GM12878 (cell line): ENCODE measurements at regions not wholly inside any gene's neighbourhood (a gene's known extent, or its start where the extent isn't known, plus 50 kb on each side); places are given as distances from the start of the nearest gene placed in this dataset.

ENCODE experiments used
- ATAC-seq: fragments of 200-7000 bp; cut with Tn5 transposase; 3 replicates; pipeline ENCODE4 v1.9.1; 2020; ENCODE audit warnings: mild to moderate bottlenecking, moderate library complexity
- BruUV-seq: library from RNA; stranded (reverse); fragments of 400-500 nt; replicated peaks from 2 replicates; lab custom pipeline; 2021; lab: Mats Ljungman, UMichigan
- CTCF ChIA-PET: fragments of 300-600 bp; sonication (Branson Sonifier 250); formaldehyde crosslinking; extraction: SDS; loops from one replicate; lab custom pipeline; 2021; ENCODE audit warnings: inconsistent platforms; lab: Yijun Ruan, JAX
- POLR2A ChIA-PET: fragments of 350-600 bp; formaldehyde crosslinking; extraction: SDS; loops from one replicate; lab custom pipeline; 2021; ENCODE audit warnings: inconsistent platforms; lab: Charles Lee
- RAD21 ChIA-PET: fragments of 300-600 bp; sonication (Branson Sonifier 250); formaldehyde crosslinking; loops from one replicate; lab custom pipeline; 2023; ENCODE audit warnings: antibody characterized with exemption; ENCODE audit not compliant: unreplicated experiment; lab: Charles Lee
- SMC1A ChIA-PET: fragments of 300-600 bp; sonication (Branson Sonifier 250); formaldehyde crosslinking; loops from one replicate; lab custom pipeline; 2023; ENCODE audit not compliant: unreplicated experiment, uncharacterized antibody; lab: Charles Lee
- DNase-seq: peaks from one replicate; pipeline ENCODE4 v3.0.0-alpha.2; 2011; ENCODE audit warnings: low read depth, low spot score
- FAIRE-seq: peaks from 3 replicates; lab custom pipeline; 2011; peaks lifted over from hg19 to GRCh38; lab: Jason Lieb, UNC
- H2AFZ ChIP-seq: 2 replicates; pipeline ENCODE4 v1.6.0; 2011; ENCODE audit warnings: low read depth, low read length, control low read depth; ENCODE audit not compliant: control insufficient read depth
- H3K27ac ChIP-seq: 2 replicates; pipeline ENCODE4 v1.5.1; 2011; ENCODE audit warnings: control low read depth; ENCODE audit not compliant: control insufficient read depth, insufficient read depth
- H3K27me3 ChIP-seq, 2 experiments: replicated peaks in 1 of 2; 2 replicates each; pipeline versions ENCODE4 v1.6.0 to v1.6.1; 2011; ENCODE audit warnings: low read length in 1 of 2; ENCODE audit not compliant: control insufficient read depth in 2 of 2, insufficient read depth in 2 of 2
- H3K36me3 ChIP-seq, 2 experiments: 2 replicates each; pipeline ENCODE4 v1.5.1; 2011; ENCODE audit warnings: low read length in 1 of 2; ENCODE audit not compliant: control insufficient read depth in 2 of 2, insufficient read depth in 2 of 2
- H3K4me1 ChIP-seq: 2 replicates; pipeline ENCODE4 v1.6.1; 2011; ENCODE audit warnings: mild to moderate bottlenecking, low read length, moderate library complexity, mixed read lengths; ENCODE audit not compliant: control insufficient read depth, insufficient read depth
- H3K4me2 ChIP-seq: 2 replicates; pipeline ENCODE4 v1.6.0; 2011; ENCODE audit warnings: control low read depth; ENCODE audit not compliant: control insufficient read depth, insufficient read depth
- H3K4me3 ChIP-seq: fragments of 200-600 bp; sonication (generic); 2 replicates; pipeline ENCODE4 v1.5.1; 2016
- H3K79me2 ChIP-seq: 2 replicates; pipeline ENCODE4 v1.6.0; 2011; ENCODE audit warnings: low read length; ENCODE audit not compliant: control insufficient read depth, insufficient read depth
- H3K9ac ChIP-seq: 2 replicates; pipeline ENCODE4 v1.8.0; 2011; ENCODE audit warnings: low read length, control low read depth, mixed read lengths; ENCODE audit not compliant: control insufficient read depth, insufficient read depth
- H3K9me3 ChIP-seq: replicated peaks from 3 replicates; pipeline ENCODE4 v1.5.1; 2011; ENCODE audit warnings: mild to moderate bottlenecking, low read length; ENCODE audit not compliant: control insufficient read depth, insufficient read depth
- H4K20me1 ChIP-seq: 2 replicates; pipeline ENCODE4 v1.6.0; 2011; ENCODE audit not compliant: control insufficient read depth, insufficient read depth
- EED ChIP-seq: sonication (generic); IDR thresholded peaks from 2 replicates; pipeline ENCODE4 v1.6.1; 2016; ENCODE audit warnings: antibody characterized with exemption, low read depth
- HDAC2 ChIP-seq: fragments of 200-600 bp; sonication (generic); IDR thresholded peaks from 2 replicates; pipeline ENCODE4 v1.6.1; 2017
- HDAC6 ChIP-seq: fragments of 200-600 bp; sonication (generic); IDR thresholded peaks from one replicate; pipeline ENCODE4 v1.8.0; 2017; ENCODE audit warnings: antibody characterized with exemption; ENCODE audit not compliant: unreplicated experiment
- PKNOX1 ChIP-seq: fragments of 450-650 bp; IDR thresholded peaks from 2 replicates; pipeline ENCODE4 v1.6.1; 2016; ENCODE audit warnings: mild to moderate bottlenecking
- RAD21 ChIP-seq: IDR thresholded peaks from 2 replicates; pipeline ENCODE4 v1.6.1; 2011; ENCODE audit warnings: mild to moderate bottlenecking, low read depth, low read length, moderate library complexity; ENCODE audit not compliant: insufficient read depth
- ZNF274 ChIP-seq: IDR thresholded peaks from one replicate; pipeline ENCODE4 v1.8.0; 2011; ENCODE audit not compliant: insufficient read length, insufficient read depth
- ZNF384 ChIP-seq: IDR thresholded peaks from 2 replicates; pipeline ENCODE4 v1.6.1; 2012; ENCODE audit warnings: low read depth, mild to moderate bottlenecking, low read length, improper control_type of control experiment, borderline replicate concordance
- WGBS: methylation state at CpG from one replicate; pipeline ENCODE4 v1.1.6; 2016; ENCODE audit warnings: low lambda C conversion rate; ENCODE audit not compliant: insufficient replicate concordance, insufficient coverage; ENCODE audit errors: missing lambda C conversion rate; 5-methylcytosine and 5-hydroxymethylcytosine counted together
- in situ Hi-C: fragments of 300-500 bp; cut with MboI; formaldehyde crosslinking; loops from 9 replicates; pipeline ENCODE4 v1.14.3; 2018; ENCODE audit warnings: mixed read lengths
- intact Hi-C: fragments of 100-400 bp; cut with micrococcal nuclease; formaldehyde crosslinking; loops from one replicate; pipeline ENCODE4 v1.14.2; 2022; ENCODE audit not compliant: unreplicated experiment

DNA sequence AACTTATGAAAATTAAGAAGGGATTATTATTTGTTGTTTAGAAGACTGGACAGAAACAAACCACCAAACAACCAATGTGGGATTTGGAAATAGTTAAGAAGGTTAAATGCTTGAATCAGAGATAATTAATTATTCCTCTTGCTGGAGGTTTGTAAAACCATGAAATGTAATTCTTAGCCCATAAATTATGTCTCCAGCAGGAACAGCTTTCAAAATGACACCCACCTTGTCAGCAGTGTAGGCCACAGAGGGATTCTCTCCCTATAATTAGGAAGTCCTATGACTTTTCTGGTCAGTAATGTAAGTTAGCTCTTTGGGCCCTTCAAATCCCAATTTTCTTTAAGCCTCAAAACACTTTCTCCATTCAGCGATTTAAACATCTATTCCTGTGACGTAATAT lies 63.3 kb downstream of the DRD1 start (continued):
- no peak for TF ChIP-seq RAD21

- TF ChIP-seq EED: no peak
- no peak for TF ChIP-seq PKNOX1
- no peak for TF ChIP-seq ZNF274
- TF ChIP-seq HDAC6: no peak
- no peak for TF ChIP-seq ZNF384
- TF ChIP-seq HDAC2: no peak
- Histone ChIP-seq H3K79me2 (no peaks in the 10 kb centered on the region), H4K20me1 (no peaks in the 10 kb centered on the region), H3K27ac (no peak overlapping the region), H2AFZ (no peak overlapping the region), H3K4me2 (no peak overlapping the region), H3K4me3 (no peak overlapping the region), H3K27me3 (no peaks in the 10 kb centered on the region), H3K9ac (no peak overlapping the region), H3K36me3 (no peaks in the 10 kb centered on the region), H3K9me3 (no peaks in the 10 kb centered on the region), H3K4me1 (no peaks in the 10 kb centered on the region)
- intact Hi-C loops: no loop called here
- WGBS: 0% methylated on average over 1 of the region's 1 CpG
- FAIRE-seq: no peak
- ChIA-PET SMC1A (no interaction called here), CTCF (no interaction called here), POLR2A (interaction anchor here (0.7 kb wide), 1 partner anchor 288 kb away, joined by 5 read pairs; no protein-coding TSS in a partner anchor), RAD21 (no interaction called here)
- no peak for ATAC-seq
- in situ Hi-C loops: no loop called here
- no TSS peak for BruUV-seq
- DNase-seq: no peak
Measured at GRCh38 chr5:175379867-175380266, 64.1 kb downstream of the DRD1 start.
